HPDE6-E6E7 (cell line): ENCODE measurements at regions not wholly inside any gene's neighbourhood (a gene's known extent, or its start where the extent isn't known, plus 50 kb on each side); places are given as distances from the start of the nearest gene placed in this dataset.
"Not testable (repeated sequence)": the region's sequence is repeated elsewhere in the genome, so short reads cannot be mapped to it uniquely, and the experiment has no call there.

Experiments used
- DNase-seq: peaks from one replicate; pipeline ENCODE4 v3.0.0; 2011; ENCODE audit warnings: missing footprints; ENCODE audit errors: extremely low spot score

GRCh38 chr1:234823191-234824176 lies 213.5 kb upstream of the IRF2BP2 start:
- DNase-seq, result no peak

- DNase-seq, result no peak
Observed at GRCh38 chr1:234821840-234822239, 211.9 kb upstream of the IRF2BP2 start.

DNA sequence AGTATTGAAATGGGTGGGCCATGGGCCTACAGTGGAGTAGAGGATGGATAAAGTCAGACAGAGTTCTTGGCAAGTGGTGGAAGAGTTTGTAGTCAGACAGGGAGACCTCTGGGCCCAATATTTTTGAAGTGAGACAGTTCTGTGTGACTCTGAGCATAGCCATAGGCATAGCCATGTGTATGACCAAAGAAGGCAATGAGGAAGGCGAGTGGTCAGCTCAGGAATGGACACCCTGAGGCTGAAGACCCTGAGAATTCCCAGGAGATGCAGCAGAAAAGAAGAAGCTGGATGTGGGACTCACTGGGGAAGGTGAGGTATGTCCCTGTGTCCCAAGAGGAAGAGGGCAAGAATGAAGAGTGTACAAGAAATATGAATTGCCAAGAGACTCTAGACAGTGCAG lies 210.6 kb upstream of the IRF2BP2 start:
- no peak for DNase-seq

- DNase-seq, result not testable (repeated sequence)
Observed at GRCh38 chr1:234819845-234820244, 209.9 kb upstream of the IRF2BP2 start.

DNA sequence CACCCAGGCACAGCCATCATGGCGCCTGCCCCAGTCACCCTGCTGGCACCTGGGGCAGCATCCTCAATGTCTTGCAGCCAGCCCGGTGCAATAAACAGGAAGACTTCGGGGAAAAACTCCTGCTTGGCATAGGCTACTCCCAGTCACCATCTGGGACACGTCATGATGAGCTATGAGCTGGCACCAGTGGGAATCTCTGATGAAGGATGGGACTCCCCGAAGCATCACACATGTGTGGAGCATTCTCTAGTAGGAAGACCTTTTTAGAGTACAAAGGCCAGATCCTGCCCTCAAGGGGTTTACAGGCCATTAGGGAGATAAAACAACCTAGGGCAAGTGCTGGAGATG lies 208.0 kb upstream of the IRF2BP2 start:
- not testable (repeated sequence) for DNase-seq

- not testable (repeated sequence) for DNase-seq
Observed at GRCh38 chr1:234817313-234818039, 207.5 kb upstream of the IRF2BP2 start.

GRCh38 chr1:234816864-234817263 lies 206.9 kb upstream of the IRF2BP2 start:
- not testable (repeated sequence) for DNase-seq

GRCh38 chr1:234816186-234816851 lies 206.3 kb upstream of the IRF2BP2 start:
- DNase-seq, result not testable (repeated sequence)

DNA sequence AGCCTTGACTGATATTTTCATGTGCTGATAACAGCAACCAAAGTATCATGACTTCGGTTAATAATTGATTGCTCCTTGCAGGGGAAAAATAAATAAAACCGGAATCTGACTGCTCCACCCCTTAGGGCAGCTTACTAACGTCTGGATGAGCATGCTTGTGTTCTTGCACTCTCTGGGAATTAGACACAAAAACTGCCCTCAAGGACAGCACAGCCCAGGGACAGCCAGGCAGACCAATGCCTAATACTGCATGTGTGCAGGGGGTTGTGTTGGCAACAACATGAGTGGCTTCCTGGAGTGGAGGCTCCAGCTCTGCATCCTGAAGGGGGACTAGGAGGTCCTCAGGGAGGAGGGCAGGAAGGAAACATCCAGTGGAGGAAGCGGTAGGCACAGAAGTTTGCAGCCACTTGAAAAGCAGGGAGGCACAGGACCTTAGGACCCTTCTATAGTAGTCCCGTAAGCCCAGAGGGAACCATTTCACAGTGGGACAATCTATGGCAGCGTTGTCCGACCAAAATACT lies 205.4 kb upstream of the IRF2BP2 start:
- DNase-seq, result not testable (repeated sequence)

DNA sequence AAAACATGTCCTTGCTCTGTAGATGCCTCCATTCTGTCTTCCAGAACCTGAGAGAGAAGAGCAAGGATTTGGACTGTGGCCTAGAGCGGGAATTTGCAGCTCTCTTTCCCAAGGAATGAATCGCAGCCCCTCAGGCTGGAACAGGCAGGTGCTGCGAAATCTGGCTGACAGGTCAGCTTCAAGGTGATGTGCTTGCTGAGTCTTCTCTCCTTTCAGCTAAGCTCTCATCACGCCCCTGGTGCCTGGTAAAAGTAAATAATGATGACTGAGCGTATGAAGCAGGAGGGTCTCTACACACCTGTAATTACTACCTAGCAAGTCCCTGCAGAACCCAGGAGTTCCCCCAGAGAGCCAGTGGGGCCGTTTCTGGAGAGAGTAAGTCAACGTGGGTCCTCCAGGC lies 204.3 kb upstream of the IRF2BP2 start:
- DNase-seq, result not testable (repeated sequence)

GRCh38 chr1:234811824-234812223 lies 201.8 kb upstream of the IRF2BP2 start:
- DNase-seq, result not testable (repeated sequence)

DNA sequence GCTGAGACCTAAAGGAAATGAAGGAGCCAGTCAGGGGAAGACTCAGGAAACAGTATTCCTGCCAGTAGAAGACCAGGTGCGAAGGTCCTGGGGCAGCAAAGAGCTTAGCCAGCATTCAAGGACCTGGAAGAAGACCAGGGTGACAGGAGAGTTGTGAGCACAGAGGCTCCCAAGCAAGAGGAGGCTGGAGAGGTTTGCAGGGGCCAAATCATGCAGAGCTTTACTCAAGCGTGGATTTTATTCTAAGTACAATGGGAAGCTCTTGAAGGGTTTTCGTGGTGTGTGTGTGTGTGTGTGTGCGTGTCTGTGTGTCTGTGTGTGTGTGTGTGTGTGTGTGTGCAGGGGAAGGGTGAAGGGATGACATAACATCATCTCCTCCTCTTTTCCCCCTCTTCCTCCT lies 200.7 kb upstream of the IRF2BP2 start:
- DNase-seq, result not testable (repeated sequence)

DNA sequence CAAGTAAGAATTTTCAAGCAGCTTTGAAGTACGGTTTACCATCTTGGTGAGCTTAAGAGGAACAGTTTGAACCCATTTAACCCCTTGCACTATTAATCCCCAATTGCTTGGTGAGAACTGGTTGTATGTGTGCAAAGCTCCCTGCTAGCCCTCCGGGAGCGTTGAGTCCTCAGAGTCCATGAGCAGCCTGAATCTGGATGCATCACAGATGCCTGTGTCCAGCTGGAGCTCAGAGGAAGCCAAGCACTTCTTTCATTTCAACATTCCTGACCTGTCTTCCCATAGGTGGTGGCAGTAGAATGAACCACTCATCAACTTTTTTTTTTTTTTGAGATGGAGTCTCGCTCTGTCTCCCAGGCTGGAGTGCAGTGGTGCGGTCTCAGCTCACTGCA lies 199.9 kb upstream of the IRF2BP2 start:
- not testable (repeated sequence) for DNase-seq

DNA sequence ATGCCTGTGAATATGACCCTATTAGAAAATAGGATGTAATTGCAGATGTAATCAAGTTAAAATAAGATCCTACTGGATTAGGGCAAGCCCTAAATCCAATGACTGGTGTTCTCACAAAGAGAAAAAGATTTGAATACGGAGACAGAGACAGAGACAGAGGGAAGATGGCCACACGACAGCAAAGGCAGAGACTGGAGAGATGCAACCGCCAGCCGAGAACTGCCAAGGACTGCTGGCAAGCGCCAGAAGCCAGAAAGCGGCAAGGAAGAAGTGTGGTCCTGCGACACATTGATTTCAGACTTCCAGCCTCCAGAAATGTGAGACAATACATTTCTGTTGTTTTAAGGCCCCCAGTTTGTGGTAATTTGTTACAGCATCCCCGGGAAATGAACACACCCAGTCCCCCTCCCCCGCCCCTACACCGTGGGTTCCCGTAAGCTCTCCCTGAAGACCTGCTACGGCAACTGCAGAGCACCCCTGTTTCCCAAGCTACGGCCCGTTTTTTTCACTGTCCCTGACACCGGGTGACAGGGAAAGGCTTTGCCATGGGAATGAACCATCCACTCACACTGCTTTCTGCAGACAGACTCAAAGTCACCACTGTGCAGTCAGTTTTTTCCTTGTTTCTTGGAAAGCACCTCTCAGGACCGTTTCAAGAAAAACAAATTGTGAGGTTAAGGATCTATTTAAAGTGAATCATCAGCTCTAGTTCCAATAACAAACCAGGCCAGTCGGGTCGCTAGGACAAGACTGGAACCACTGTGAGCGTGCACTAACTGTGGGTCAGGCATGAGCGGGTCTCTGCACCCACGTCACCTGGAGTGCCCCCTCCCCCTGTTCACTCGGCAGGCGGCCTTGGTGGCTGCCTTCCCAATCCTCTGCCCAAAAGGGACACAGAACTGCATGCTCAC lies 199.2 kb upstream of the IRF2BP2 start:
- DNase-seq, result not testable (repeated sequence)

- DNase-seq, result not testable (repeated sequence)
Observed at GRCh38 chr1:234808459-234808858, 198.5 kb upstream of the IRF2BP2 start.

DNA sequence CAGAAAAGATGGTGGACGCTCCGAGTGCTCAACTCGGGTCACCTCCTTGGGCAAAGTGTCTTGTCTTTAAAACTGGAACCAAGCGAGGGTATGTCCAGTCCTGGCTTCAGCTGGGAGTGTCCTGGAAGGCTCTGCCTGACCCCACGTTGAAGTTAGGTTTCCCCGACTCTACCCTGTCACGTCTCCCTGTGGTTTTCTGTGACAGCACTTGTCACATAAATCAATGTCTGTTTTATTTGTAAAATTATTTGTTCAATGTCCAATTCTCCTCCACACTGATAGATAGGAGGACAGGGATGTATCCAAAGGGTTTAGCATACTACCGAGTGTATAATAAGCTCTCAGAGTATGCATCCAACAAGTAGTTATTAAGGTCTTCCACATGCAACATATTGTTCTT lies 197.7 kb upstream of the IRF2BP2 start:
- not testable (repeated sequence) for DNase-seq

DNA sequence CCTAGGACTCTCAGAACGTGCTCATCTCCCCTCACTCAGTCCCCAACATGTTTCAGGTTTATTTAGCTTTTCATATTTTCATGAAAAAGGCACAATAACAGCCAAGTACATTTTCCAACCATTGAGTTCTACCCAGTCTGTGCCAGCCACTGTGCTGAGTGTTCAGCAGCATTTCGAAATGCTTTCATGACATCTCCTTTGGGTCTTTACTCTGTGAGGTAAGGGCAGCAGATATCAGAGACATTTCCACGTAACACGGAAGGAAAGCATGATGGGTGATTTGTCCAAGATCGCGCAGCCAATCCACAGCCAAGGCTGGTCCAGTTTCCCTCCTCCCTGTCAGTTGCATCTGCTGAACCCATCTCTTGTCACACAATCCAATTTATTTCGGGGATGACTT lies 192.6 kb upstream of the IRF2BP2 start:
- DNase-seq, result not testable (repeated sequence)

- DNase-seq, result not testable (repeated sequence)
Observed at GRCh38 chr1:234801636-234802035, 191.7 kb upstream of the IRF2BP2 start.

GRCh38 chr1:234801147-234801546 lies 191.2 kb upstream of the IRF2BP2 start:
- not testable (repeated sequence) for DNase-seq

DNA sequence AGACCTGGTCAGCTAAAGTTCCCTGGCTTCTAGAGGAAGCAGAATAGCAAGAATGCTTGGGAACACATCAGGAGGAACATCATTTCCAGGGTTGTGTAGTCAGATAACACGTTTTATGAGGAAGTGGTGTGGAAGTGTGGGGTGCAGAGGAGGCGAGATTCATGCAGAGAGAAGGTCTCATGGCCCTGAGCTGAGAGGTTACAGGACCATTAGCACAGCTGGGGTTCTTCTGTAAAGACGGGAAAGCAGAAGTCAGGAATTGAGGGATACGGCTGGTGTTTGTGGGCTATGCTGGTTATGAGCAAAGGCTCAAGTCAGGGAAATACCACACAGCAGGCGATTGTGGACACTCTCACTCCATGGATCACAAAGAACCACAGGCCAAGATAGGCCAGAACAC lies 190.6 kb upstream of the IRF2BP2 start:
- DNase-seq, result not testable (repeated sequence)
